HG03045 (cell line): ENCODE measurements at regions not wholly inside any gene's neighbourhood (a gene's known extent, or its start where the extent isn't known, plus 50 kb on each side); places are given as distances from the start of the nearest gene placed in this dataset.

Experiments
- ATAC-seq: cut with Tn5 transposase; IDR thresholded peaks from one replicate; pipeline ENCODE4 v1.9.1; 2021; ENCODE audit warnings: mild to moderate bottlenecking, moderate library complexity; ENCODE audit not compliant: unreplicated experiment

GRCh38 chr3:87354398-87354797 lies 78.0 kb upstream of the POU1F1 start:
- ATAC-seq, result no peak

- ATAC-seq, result no peak
These were observed 75.6 kb upstream of the POU1F1 start for GRCh38 chr3:87351937-87352336.

- peak; percentile 98 for ATAC-seq
These were observed 74.2 kb upstream of the POU1F1 start for GRCh38 chr3:87350367-87351199.

DNA sequence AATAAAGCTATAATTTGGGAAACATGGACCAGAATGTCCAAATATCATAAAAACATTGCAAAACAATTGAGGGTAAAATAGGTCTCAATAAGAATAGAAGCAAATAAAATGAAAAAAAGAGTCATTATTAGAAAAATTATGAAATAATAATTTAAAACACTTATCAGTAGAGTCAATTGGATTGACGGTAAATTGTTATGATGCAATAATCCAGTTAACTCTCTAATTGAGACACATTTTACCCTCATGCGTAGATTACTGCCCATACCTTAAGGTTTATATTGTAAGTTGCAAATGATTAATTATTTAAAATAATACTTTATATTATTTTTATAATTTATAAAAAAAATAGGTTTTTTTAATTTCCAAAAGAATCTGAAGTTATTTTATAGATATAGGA lies 73.4 kb upstream of the POU1F1 start:
- no peak for ATAC-seq

DNA sequence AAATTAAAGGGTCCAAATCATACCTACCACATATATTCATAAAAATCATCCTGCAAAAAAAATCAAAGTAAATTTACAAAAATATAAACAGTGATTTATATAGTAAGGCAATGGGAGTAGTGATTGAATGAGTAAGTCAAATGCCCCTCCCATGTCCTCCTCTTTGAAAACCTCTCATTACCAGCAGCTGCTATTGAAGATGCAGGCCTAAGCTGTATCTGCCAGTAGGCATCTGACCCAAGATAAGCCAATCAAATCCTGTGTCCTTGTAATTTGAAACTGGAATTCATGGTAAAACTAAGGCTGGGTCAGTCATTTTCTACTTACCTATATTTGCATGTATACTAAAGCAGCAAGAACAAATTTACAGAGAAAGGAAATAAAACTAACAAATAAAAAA lies 60.4 kb upstream of the POU1F1 start:
- ATAC-seq, result no peak

GRCh38 chr3:87335931-87336330 lies 59.5 kb upstream of the POU1F1 start:
- ATAC-seq, result no peak

DNA sequence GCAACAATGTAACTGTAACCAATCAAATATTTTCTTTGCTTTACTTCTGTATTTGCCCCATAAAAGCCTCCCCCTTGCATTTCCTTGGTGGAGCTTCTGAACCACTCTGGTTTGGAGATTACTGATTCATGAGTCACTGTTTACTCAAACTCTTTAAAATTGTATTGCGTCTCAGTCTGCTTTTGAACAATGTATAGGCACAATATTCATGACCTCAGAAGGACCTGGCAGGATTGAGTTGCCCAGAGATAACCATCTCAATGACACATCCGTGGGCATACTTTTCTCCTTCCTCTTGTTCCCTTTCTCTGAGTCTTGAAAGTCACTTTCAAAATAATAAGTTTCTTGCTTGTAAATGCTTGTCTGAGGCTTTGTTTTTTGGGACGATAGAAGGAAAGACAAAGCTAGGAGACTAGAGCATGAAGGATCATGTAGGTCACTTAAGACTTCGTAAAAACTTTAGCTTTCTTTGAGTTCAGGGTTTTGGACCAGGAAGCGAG lies 57.1 kb upstream of the POU1F1 start:
- no peak for ATAC-seq

DNA sequence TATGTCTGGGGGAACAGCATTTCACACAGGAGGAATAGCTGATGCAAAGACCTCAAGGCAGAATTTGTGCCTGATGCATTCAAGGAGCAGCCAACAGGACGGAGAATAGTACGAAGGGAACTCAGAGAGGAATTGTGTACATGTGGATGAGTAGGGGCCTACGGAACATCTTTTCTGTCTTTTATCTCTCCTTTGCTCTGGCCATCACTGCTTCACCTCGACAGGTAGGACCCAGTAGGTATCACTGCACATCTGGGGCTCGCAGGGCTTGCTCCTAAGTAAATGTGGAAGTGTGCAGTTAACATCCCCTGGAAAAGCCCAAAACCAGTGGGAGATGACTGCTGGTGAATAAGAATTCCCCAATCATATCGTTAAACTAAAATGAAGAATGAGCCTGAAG lies 56.4 kb upstream of the POU1F1 start:
- ATAC-seq, result no peak

- ATAC-seq, result no peak
These were observed 52.7 kb upstream of the POU1F1 start for GRCh38 chr3:87329065-87329464.
